Left ventricle myocardium inferior (tissue), 1 donor: ENCODE measurements at regions not wholly inside any gene's neighbourhood (a gene's known extent, or its start where the extent isn't known, plus 50 kb on each side); places are given as distances from the start of the nearest gene placed in this dataset.

Experiments used
- DNase-seq: peaks from one replicate; pipeline ENCODE4 v3.0.0-alpha.2; 2020
- H3K27ac ChIP-seq: fragments of 200-600 bp; replicated peaks from 2 replicates; pipeline ENCODE4 v1.8.0; 2021
- H3K27me3 ChIP-seq: fragments of 200-600 bp; 2 replicates; pipeline ENCODE4 v1.8.0; 2021; ENCODE audit warnings: low read depth
- H3K36me3 ChIP-seq: fragments of 200-600 bp; 2 replicates; pipeline ENCODE4 v1.8.0; 2021
- H3K4me1 ChIP-seq: fragments of 200-600 bp; 2 replicates; pipeline ENCODE4 v1.8.0; 2021
- H3K4me3 ChIP-seq: fragments of 200-600 bp; 2 replicates; pipeline ENCODE4 v1.8.0; 2021; ENCODE audit warnings: mild to moderate bottlenecking, moderate library complexity
- H3K9me3 ChIP-seq: fragments of 200-600 bp; replicated peaks from 2 replicates; pipeline ENCODE4 v1.8.0; 2021
- CTCF ChIP-seq: fragments of 200-600 bp; IDR thresholded peaks from 2 replicates; pipeline ENCODE4 v1.8.0; 2021; ENCODE audit warnings: antibody characterized with exemption, mild to moderate bottlenecking, borderline replicate concordance
- intact Hi-C: fragments of 100-400 bp; cut with micrococcal nuclease; formaldehyde crosslinking; loops from one replicate; pipeline ENCODE4 v1.11.0; 2022
- donor health status: DM: no; HTN: yes; CAD: no; lungs with severe emphysema.

- H3K4me1 ChIP-seq, result no peaks in the 10 kb centered on the region
- no peaks in the 10 kb centered on the region for H3K9me3 ChIP-seq
- no peak for TF ChIP-seq CTCF
- no peaks in the 10 kb centered on the region for H3K36me3 ChIP-seq
- H3K27ac ChIP-seq, result no peak overlapping the region
- no peak for DNase-seq
- intact Hi-C loops, result no loop called here
- H3K4me3 ChIP-seq, result no peak overlapping the region
- H3K27me3 ChIP-seq, result no peaks in the 10 kb centered on the region
These were observed 262.5 kb downstream of the PSAT1 start for GRCh38 chr9:78559449-78559885.

GRCh38 chr9:78562021-78562420 is 265.1 kb downstream of the PSAT1 start:
- intact Hi-C loops, result no loop called here
- H3K4me3 ChIP-seq, result no peak overlapping the region
- H3K4me1 ChIP-seq, result no peaks in the 10 kb centered on the region
- H3K27ac ChIP-seq, result no peak overlapping the region
- TF ChIP-seq CTCF, result no peak
- DNase-seq, result no peak
- no peaks in the 10 kb centered on the region for H3K9me3 ChIP-seq
- H3K36me3 ChIP-seq, result no peaks in the 10 kb centered on the region
- no peaks in the 10 kb centered on the region for H3K27me3 ChIP-seq

- intact Hi-C loops, result no loop called here
- DNase-seq, result no peak
- Histone ChIP-seq H3K27me3 (no peaks in the 10 kb centered on the region), H3K9me3 (no peaks in the 10 kb centered on the region), H3K36me3 (no peaks in the 10 kb centered on the region), H3K27ac (no peak overlapping the region), H3K4me3 (no peak overlapping the region), H3K4me1 (no peaks in the 10 kb centered on the region)
- TF ChIP-seq CTCF, result no peak
These were observed 266.3 kb downstream of the PSAT1 start for GRCh38 chr9:78563269-78563668.

GRCh38 chr9:78565481-78565880 is 268.6 kb downstream of the PSAT1 start:
- no peak overlapping the region for H3K4me3 ChIP-seq
- no peak for DNase-seq
- H3K27ac ChIP-seq, result no peak overlapping the region
- no peaks in the 10 kb centered on the region for H3K27me3 ChIP-seq
- H3K4me1 ChIP-seq, result no peaks in the 10 kb centered on the region
- TF ChIP-seq CTCF, result no peak
- no peaks in the 10 kb centered on the region for H3K9me3 ChIP-seq
- intact Hi-C loops, result no loop called here
- H3K36me3 ChIP-seq, result no peaks in the 10 kb centered on the region

GRCh38 chr9:78566521-78566920 is 269.6 kb downstream of the PSAT1 start:
- H3K36me3 ChIP-seq, result no peaks in the 10 kb centered on the region
- no peak for TF ChIP-seq CTCF
- no peaks in the 10 kb centered on the region for H3K9me3 ChIP-seq
- no peak for DNase-seq
- H3K4me1 ChIP-seq, result no peaks in the 10 kb centered on the region
- no peak overlapping the region for H3K4me3 ChIP-seq
- intact Hi-C loops, result no loop called here
- H3K27ac ChIP-seq, result no peak overlapping the region
- H3K27me3 ChIP-seq, result no peaks in the 10 kb centered on the region
